ENCODE measurements at regions not wholly inside any gene's neighbourhood (a gene's known extent, or its start where the extent isn't known, plus 50 kb on each side); places are given as distances from the start of the nearest gene placed in this dataset.

DNA sequence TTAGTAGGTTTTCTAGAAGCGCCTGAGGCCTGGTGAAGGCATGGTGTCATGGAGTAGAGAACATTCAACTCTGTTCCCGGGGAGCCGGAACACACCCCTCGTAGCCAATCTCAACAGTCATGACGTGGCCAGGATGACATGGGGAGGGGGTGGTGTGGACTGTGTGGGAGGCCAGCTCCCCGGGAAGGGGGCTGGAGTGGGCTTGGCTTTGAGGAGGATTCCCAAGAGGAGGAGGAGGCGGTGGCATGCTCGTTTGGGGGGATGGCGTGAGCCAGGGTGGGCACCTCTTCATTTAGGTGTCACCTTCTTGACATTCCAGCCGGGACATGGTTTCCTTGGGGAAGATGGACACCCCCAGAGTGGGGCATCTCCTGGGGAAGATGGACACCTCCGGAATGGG is 257.5 kb downstream of the SEC14L1 start:
- H3K36me3 ChIP-seq = peaks cover 0 to 15% (median 12%) of the 10 kb centered on the region in 4 donors
- TF ChIP-seq CTCF (IDR thresholded peaks at IDR 0.05) = no peak
- no peaks in the 10 kb centered on the region for H3K27me3 ChIP-seq
- H3K9me3 ChIP-seq = no peaks in the 10 kb centered on the region
- WGBS, 2 donors = 85 to 94% methylated on average over 7 to 11 of the region's 11 CpGs
- DNase-seq (no peak), ATAC-seq (ENCODE audit: low FRiP score in 2 of 2) (no peak)
- no peak overlapping the region for H3K27ac ChIP-seq
- H3K4me3 ChIP-seq = no peak overlapping the region
- H3K4me1 ChIP-seq = peaks cover 33 to 43% (median 36%) of the 10 kb centered on the region in 4 donors

- no peak for ATAC-seq (ENCODE audit: low FRiP score in 2 of 2)
- WGBS, 2 donors = 84 to 95% methylated on average over 11 to 16 of the region's 16 CpGs
- H3K36me3 ChIP-seq = peaks cover 0 to 20% (median 12%) of the 10 kb centered on the region in 4 donors
- H3K27me3 ChIP-seq = no peaks in the 10 kb centered on the region
- peaks cover 33 to 42% (median 35%) of the 10 kb centered on the region in 4 donors for H3K4me1 ChIP-seq
- H3K4me3 ChIP-seq = no peak overlapping the region
- TF ChIP-seq POLR2AphosphoS5 (IDR thresholded peaks at IDR 0.05) (no peak), EP300 (IDR thresholded peaks at IDR 0.05) (no peak)
- H3K9me3 ChIP-seq = no peaks in the 10 kb centered on the region
- no peak for DNase-seq
- peak overlapping the region in 1 of 4 donors; percentile 64 for H3K27ac ChIP-seq
Measured at GRCh38 chr17:77399319-77399957, 258.7 kb downstream of the SEC14L1 start.

GRCh38 chr17:77400445-77400870 is 259.7 kb downstream of the SEC14L1 start:
- DNase-seq = peak in 1 of 2 donors; percentile 56
- H3K27ac ChIP-seq = peak overlapping the region in 3 of 4 donors; percentile 37 to 64 (median 48)
- WGBS, 2 donors = 35 to 37% methylated on average over 4 to 6 of the region's 8 CpGs
- TF ChIP-seq POLR2AphosphoS5 (IDR thresholded peaks at IDR 0.05) (no peak), CTCF (IDR thresholded peaks at IDR 0.05) (peak in 5 of 6 experiments; percentile 28 to 63 (median 47)), EP300 (IDR thresholded peaks at IDR 0.05) (no peak), POLR2A (IDR thresholded peaks at IDR 0.05) (no peak)
- peak; percentile 9 to 57 for ATAC-seq (ENCODE audit: low FRiP score in 2 of 2)
- no peaks in the 10 kb centered on the region for H3K9me3 ChIP-seq
- no peaks in the 10 kb centered on the region for H3K27me3 ChIP-seq
- H3K4me1 ChIP-seq = peaks cover 35 to 45% (median 38%) of the 10 kb centered on the region in 4 donors
- peaks cover 0 to 20% (median 12%) of the 10 kb centered on the region in 4 donors for H3K36me3 ChIP-seq
- H3K4me3 ChIP-seq = no peak overlapping the region

DNA sequence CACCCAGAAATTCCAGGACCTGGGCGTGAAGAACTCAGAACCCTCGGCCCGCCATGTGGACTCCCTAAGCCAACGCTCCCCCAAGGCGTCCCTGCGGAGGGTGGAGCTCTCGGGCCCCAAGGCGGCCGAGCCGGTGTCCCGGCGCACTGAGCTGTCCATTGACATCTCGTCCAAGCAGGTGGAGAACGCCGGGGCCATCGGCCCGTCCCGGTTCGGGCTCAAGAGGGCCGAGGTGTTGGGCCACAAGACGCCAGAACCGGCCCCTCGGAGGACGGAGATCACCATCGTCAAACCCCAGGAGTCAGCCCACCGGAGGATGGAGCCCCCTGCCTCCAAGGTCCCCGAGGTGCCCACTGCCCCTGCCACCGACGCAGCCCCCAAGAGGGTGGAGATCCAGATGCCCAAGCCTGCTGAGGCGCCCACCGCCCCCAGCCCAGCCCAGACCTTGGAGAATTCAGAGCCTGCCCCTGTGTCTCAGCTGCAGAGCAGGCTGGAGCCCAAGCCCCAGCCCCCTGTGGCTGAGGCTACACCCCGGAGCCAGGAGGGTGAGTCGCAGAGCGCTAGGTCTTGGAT is 261.5 kb downstream of the SEC14L1 start:
- Histone ChIP-seq H3K4me3 (no peak overlapping the region), H3K4me1 (peaks cover 42 to 56% (median 46%) of the 10 kb centered on the region in 4 donors), H3K27ac (peak overlapping the region in 1 of 4 donors; percentile 20), H3K27me3 (no peaks in the 10 kb centered on the region), H3K36me3 (peaks cover 0 to 20% (median 12%) of the 10 kb centered on the region in 4 donors), H3K9me3 (no peaks in the 10 kb centered on the region)
- no peak for ATAC-seq (ENCODE audit: low FRiP score in 2 of 2)
- TF ChIP-seq CTCF (IDR thresholded peaks at IDR 0.05) = no peak
- TF ChIP-seq POLR2AphosphoS5 (IDR thresholded peaks at IDR 0.05) = no peak
- TF ChIP-seq POLR2A (IDR thresholded peaks at IDR 0.05) = no peak
- no peak for TF ChIP-seq EP300 (IDR thresholded peaks at IDR 0.05)
- 95 to 98% methylated on average over 11 to 32 of the region's 34 CpGs for WGBS, 2 donors
- DNase-seq = peak in 1 of 2 donors; percentile 81

DNA sequence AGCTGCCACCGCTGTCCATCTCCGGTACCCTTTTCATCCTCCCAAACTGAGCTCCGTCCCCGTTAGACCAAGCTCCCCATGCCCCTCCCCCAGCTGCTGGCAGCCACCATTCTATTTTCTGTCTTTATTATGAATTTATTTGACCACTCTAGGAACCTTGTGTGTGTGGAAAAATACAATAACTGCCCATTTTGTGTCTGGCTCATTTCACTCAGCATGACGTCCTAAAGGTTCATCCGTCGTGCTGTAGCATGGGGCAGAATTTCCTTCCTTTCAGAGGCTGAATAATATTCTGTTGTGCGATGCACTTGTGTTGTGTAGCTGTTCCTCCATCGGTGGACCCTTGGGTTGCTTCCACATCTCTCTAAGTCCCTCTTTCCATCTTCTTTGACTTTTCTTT is 263.1 kb downstream of the SEC14L1 start:
- H3K27ac ChIP-seq = peak overlapping the region in 2 of 4 donors; percentile 69 to 77
- 83 to 87% methylated on average over 9 of the region's 9 CpGs for WGBS, 2 donors
- no peak overlapping the region for H3K4me3 ChIP-seq
- no peak for TF ChIP-seq EP300 (IDR thresholded peaks at IDR 0.05)
- H3K9me3 ChIP-seq = no peaks in the 10 kb centered on the region
- H3K4me1 ChIP-seq = peaks cover 54 to 71% (median 60%) of the 10 kb centered on the region in 4 donors
- ATAC-seq (ENCODE audit: low FRiP score in 2 of 2) (no peak), DNase-seq (no peak)
- H3K27me3 ChIP-seq = no peaks in the 10 kb centered on the region
- H3K36me3 ChIP-seq = peaks cover 0 to 20% (median 12%) of the 10 kb centered on the region in 4 donors

Measured in upper lobe of left lung (tissue), 6 donors.